Sigmoid colon (tissue), 4 donors: ENCODE measurements at regions not wholly inside any gene's neighbourhood (a gene's known extent, or its start where the extent isn't known, plus 50 kb on each side); places are given as distances from the start of the nearest gene placed in this dataset.

Source experiments
- EP300 ChIP-seq, 4 donors: sonication (generic); formaldehyde crosslinking; IDR thresholded peaks; one replicate each; pipeline ENCODE4 v1.6.1; 2017; ENCODE audit warnings: antibody characterized with exemption in 4 of 4
- POLR2A ChIP-seq, 2 donors: fragments of 450-650 bp; IDR thresholded peaks; one replicate each; pipeline ENCODE4 v1.6.1; 2016; ENCODE audit warnings: antibody characterized with exemption in 2 of 2, mild to moderate bottlenecking in 2 of 2, moderate library complexity in 2 of 2
- POLR2AphosphoS5 ChIP-seq, 4 donors: sonication (generic); formaldehyde crosslinking; IDR thresholded peaks; one replicate each; pipeline ENCODE4 v1.6.1; 2017; ENCODE audit warnings: antibody characterized with exemption in 4 of 4
- TF ChIP-seq, protein P1 (sequence below), 4 experiments: fragments of 450-650 bp in 3 of 4; fragments of 200-600 bp in 1 of 4; IDR thresholded peaks; one replicate each; pipeline ENCODE4 v1.5.1; 2016 to 2019; ENCODE audit warnings: antibody characterized with exemption in 4 of 4, mild to moderate bottlenecking in 3 of 4, moderate library complexity in 2 of 4

DNA sequence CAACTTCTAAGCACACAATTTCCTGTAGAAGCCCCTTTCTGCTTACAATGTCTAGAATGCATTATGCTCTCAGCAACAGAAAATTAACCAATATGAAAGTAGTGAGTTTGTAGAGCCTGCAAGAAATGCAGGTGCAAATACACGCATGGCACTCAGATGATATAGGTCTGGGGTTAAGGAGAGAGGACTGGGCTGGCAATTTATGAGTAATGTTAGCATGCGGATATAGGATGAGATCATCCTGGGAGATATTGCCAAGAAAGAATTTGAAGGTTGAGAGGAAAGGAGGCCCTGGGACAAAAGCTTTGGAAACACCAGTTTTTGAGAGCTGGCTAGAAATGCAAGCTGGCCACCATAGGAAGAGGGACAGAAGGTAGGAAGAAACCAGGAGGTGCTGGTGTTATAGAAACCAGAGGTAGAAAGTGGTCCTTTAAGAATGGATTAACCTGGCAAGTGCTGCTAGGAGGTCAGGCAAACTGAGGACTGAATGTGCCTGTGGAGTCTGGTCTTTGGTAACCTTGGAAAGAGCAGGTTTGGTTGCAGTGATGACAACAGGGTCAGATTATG, 183.2 kb upstream of the MYLIP start:
- TF ChIP-seq POLR2AphosphoS5 (IDR thresholded peaks at IDR 0.05) (no peak), POLR2A (IDR thresholded peaks at IDR 0.05) (no peak), EP300 (IDR thresholded peaks at IDR 0.05) (no peak)
- TF ChIP-seq, protein P1, sequence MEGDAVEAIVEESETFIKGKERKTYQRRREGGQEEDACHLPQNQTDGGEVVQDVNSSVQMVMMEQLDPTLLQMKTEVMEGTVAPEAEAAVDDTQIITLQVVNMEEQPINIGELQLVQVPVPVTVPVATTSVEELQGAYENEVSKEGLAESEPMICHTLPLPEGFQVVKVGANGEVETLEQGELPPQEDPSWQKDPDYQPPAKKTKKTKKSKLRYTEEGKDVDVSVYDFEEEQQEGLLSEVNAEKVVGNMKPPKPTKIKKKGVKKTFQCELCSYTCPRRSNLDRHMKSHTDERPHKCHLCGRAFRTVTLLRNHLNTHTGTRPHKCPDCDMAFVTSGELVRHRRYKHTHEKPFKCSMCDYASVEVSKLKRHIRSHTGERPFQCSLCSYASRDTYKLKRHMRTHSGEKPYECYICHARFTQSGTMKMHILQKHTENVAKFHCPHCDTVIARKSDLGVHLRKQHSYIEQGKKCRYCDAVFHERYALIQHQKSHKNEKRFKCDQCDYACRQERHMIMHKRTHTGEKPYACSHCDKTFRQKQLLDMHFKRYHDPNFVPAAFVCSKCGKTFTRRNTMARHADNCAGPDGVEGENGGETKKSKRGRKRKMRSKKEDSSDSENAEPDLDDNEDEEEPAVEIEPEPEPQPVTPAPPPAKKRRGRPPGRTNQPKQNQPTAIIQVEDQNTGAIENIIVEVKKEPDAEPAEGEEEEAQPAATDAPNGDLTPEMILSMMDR (IDR thresholded peaks at IDR 0.05), result no peak
